ENCODE measurements at regions not wholly inside any gene's neighbourhood (a gene's known extent, or its start where the extent isn't known, plus 50 kb on each side); places are given as distances from the start of the nearest gene placed in this dataset.

GRCh38 chr4:82036181-82036580 lies 337.6 kb downstream of the HNRNPD start:
- H3F3A ChIP-seq (ENCODE audit: low read depth): no peaks in the 10 kb centered on the region
- no peak overlapping the region for H3K4me3 Mint-ChIP-seq
- H3K27ac Mint-ChIP-seq: no peak overlapping the region
- H3K27me3 Mint-ChIP-seq (ENCODE audit: insufficient read depth, low read depth): no peaks in the 10 kb centered on the region
- no peaks in the 10 kb centered on the region for H3K4me1 ChIP-seq
- no peaks in the 10 kb centered on the region for H3K9me3 Mint-ChIP-seq
- no peak for DNase-seq (ENCODE audit: low spot score)
- no peaks in the 10 kb centered on the region for H3K4me1 Mint-ChIP-seq
- H3K79me2 ChIP-seq (ENCODE audit: low read depth): no peaks in the 10 kb centered on the region
- H3K4me2 ChIP-seq: no peak overlapping the region
- H3K9me3 ChIP-seq (ENCODE audit: low read depth): no peaks in the 10 kb centered on the region
- no peak for TF ChIP-seq CTCF (IDR thresholded peaks at IDR 0.05)
- TF ChIP-seq EZH2 (IDR thresholded peaks at IDR 0.05): no peak
- no peak for TF ChIP-seq EZH2phosphoT487 (IDR thresholded peaks at IDR 0.05)
- no peak overlapping the region for H3K4me3 ChIP-seq
- no peak overlapping the region for H2AFZ ChIP-seq (replicated peaks)
- no peaks in the 10 kb centered on the region for H4K20me1 ChIP-seq (ENCODE audit: low read depth)
- H3K36me3 Mint-ChIP-seq: no peaks in the 10 kb centered on the region
- H3K9ac ChIP-seq: no peak overlapping the region
- H3K27me3 ChIP-seq: peaks cover 12% of the 10 kb centered on the region
- no peaks in the 10 kb centered on the region for H3K36me3 ChIP-seq
- H3K27ac ChIP-seq: no peak overlapping the region

GRCh38 chr4:82034878-82035277 lies 338.9 kb downstream of the HNRNPD start:
- no peaks in the 10 kb centered on the region for H3K9me3 ChIP-seq (ENCODE audit: low read depth)
- Mint-ChIP-seq H3K27me3 (ENCODE audit: insufficient read depth, low read depth) (no peaks in the 10 kb centered on the region), H3K4me1 (no peaks in the 10 kb centered on the region), H3K4me3 (no peak overlapping the region), H3K27ac (no peak overlapping the region), H3K36me3 (no peaks in the 10 kb centered on the region), H3K9me3 (no peaks in the 10 kb centered on the region)
- no peaks in the 10 kb centered on the region for H3K36me3 ChIP-seq
- H3K4me2 ChIP-seq: no peak overlapping the region
- TF ChIP-seq CTCF (IDR thresholded peaks at IDR 0.05) (no peak), EZH2 (IDR thresholded peaks at IDR 0.05) (no peak), EZH2phosphoT487 (IDR thresholded peaks at IDR 0.05) (no peak)
- H3F3A ChIP-seq (ENCODE audit: low read depth): no peaks in the 10 kb centered on the region
- H4K20me1 ChIP-seq (ENCODE audit: low read depth): no peaks in the 10 kb centered on the region
- H3K27ac ChIP-seq: no peak overlapping the region
- H3K27me3 ChIP-seq: no peaks in the 10 kb centered on the region
- H3K4me1 ChIP-seq: no peaks in the 10 kb centered on the region
- no peak overlapping the region for H2AFZ ChIP-seq (replicated peaks)
- no peak overlapping the region for H3K4me3 ChIP-seq
- no peaks in the 10 kb centered on the region for H3K79me2 ChIP-seq (ENCODE audit: low read depth)
- DNase-seq (ENCODE audit: low spot score): no peak
- no peak overlapping the region for H3K9ac ChIP-seq

GRCh38 chr4:82033862-82034261 lies 339.9 kb downstream of the HNRNPD start:
- no peak for DNase-seq (ENCODE audit: low spot score)
- no peaks in the 10 kb centered on the region for H3K36me3 Mint-ChIP-seq
- Histone ChIP-seq H3K27ac (no peak overlapping the region), H3K36me3 (no peaks in the 10 kb centered on the region), H3F3A (ENCODE audit: low read depth) (no peaks in the 10 kb centered on the region), H3K4me3 (no peak overlapping the region), H2AFZ (replicated peaks) (no peak overlapping the region), H3K4me2 (no peak overlapping the region), H4K20me1 (ENCODE audit: low read depth) (no peaks in the 10 kb centered on the region), H3K9me3 (ENCODE audit: low read depth) (no peaks in the 10 kb centered on the region), H3K4me1 (no peaks in the 10 kb centered on the region), H3K9ac (no peak overlapping the region), H3K27me3 (no peaks in the 10 kb centered on the region), H3K79me2 (ENCODE audit: low read depth) (no peaks in the 10 kb centered on the region)
- no peaks in the 10 kb centered on the region for H3K27me3 Mint-ChIP-seq (ENCODE audit: insufficient read depth, low read depth)
- TF ChIP-seq EZH2 (IDR thresholded peaks at IDR 0.05) (no peak), EZH2phosphoT487 (IDR thresholded peaks at IDR 0.05) (no peak), CTCF (IDR thresholded peaks at IDR 0.05) (no peak)
- H3K9me3 Mint-ChIP-seq: no peaks in the 10 kb centered on the region
- H3K4me1 Mint-ChIP-seq: no peaks in the 10 kb centered on the region
- H3K27ac Mint-ChIP-seq: no peak overlapping the region
- no peak overlapping the region for H3K4me3 Mint-ChIP-seq

Data from neural progenitor cell (in vitro differentiated cells).